Non-pigmented ciliary epithelial cell (primary cell): ENCODE measurements at regions not wholly inside any gene's neighbourhood (a gene's known extent, or its start where the extent isn't known, plus 50 kb on each side); places are given as distances from the start of the nearest gene placed in this dataset.

Source experiments
- DNase-seq: peaks from one replicate; pipeline ENCODE4 v3.0.0-alpha.2; 2010; ENCODE audit warnings: low read depth

GRCh38 chr12:34396006-34396860, 373.9 kb downstream of the ALG10 start:
- DNase-seq, result no peak

GRCh38 chr12:34396861-34397590, 374.7 kb downstream of the ALG10 start:
- DNase-seq, result no peak

- DNase-seq, result no peak
Measured at GRCh38 chr12:34397591-34398365, 375.5 kb downstream of the ALG10 start.

GRCh38 chr12:34398366-34398705, 376.0 kb downstream of the ALG10 start:
- DNase-seq, result no peak

- DNase-seq, result no peak
Measured at GRCh38 chr12:34398706-34399630, 376.7 kb downstream of the ALG10 start.

- no peak for DNase-seq
Measured at GRCh38 chr12:34399631-34400410, 377.5 kb downstream of the ALG10 start.

GRCh38 chr12:34400411-34400881, 378.1 kb downstream of the ALG10 start:
- DNase-seq, result no peak

- DNase-seq, result no peak
Measured at GRCh38 chr12:34400986-34401658, 378.8 kb downstream of the ALG10 start.

GRCh38 chr12:34401659-34402227, 379.4 kb downstream of the ALG10 start:
- no peak for DNase-seq

GRCh38 chr12:34402228-34402898, 380.1 kb downstream of the ALG10 start:
- no peak for DNase-seq

- DNase-seq, result no peak
Measured at GRCh38 chr12:34402899-34403705, 380.8 kb downstream of the ALG10 start.

GRCh38 chr12:34403706-34404376, 381.5 kb downstream of the ALG10 start:
- no peak for DNase-seq

- DNase-seq, result no peak
Measured at GRCh38 chr12:34404377-34405285, 382.3 kb downstream of the ALG10 start.

GRCh38 chr12:34405286-34406227, 383.3 kb downstream of the ALG10 start:
- no peak for DNase-seq

GRCh38 chr12:34406228-34406995, 384.1 kb downstream of the ALG10 start:
- DNase-seq, result no peak
